NCI-H446 (cell line): ENCODE measurements at regions not wholly inside any gene's neighbourhood (a gene's known extent, or its start where the extent isn't known, plus 50 kb on each side); places are given as distances from the start of the nearest gene placed in this dataset.
"Not testable (repeated sequence)": the region's sequence is repeated elsewhere in the genome, so short reads cannot be mapped to it uniquely, and the experiment has no call there.

Experiments used
- DNase-seq, 2 experiments: peaks; one replicate each; lab custom pipeline; 2025; lab: John Stamatoyannopoulos, UW

DNA sequence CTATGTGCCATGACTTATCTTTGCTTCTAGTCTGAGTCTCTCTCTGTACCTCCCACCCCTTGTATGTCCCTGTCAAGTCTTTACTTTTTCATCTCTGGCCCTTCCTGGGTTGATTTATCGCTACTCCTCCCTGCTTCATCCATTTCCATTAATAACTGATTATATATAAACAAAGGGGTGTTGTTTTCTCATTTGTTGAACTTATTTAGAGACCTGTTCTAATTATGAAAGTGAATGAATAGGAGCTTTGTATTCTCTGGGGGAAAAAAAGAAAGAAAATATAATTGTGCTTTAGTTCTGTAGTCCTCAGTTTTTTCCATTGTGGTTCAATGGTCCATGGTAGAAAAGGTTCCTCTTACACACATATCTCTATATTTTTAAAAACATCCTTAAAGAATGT, 328.9 kb upstream of the PPP2R3A start:
- no peak for DNase-seq

DNA sequence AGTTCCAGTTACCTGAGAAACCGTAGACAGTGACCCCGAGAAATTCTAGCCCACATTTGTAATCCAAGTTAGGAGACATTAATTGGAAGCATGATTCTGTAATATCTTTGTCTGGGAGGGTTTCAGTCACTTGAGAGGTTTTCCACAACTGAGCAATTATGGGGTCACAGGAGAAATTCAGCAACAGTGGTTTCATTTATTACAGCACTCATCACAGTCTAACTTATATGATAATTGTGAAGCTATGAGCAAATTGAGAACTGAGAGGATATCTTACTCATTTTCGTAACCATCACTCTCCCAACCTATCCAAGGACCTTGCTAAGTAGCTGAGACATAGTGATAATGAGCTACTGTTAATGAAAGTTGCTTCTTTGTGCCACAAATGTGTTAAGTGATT, 328.5 kb upstream of the PPP2R3A start:
- no peak for DNase-seq

DNA sequence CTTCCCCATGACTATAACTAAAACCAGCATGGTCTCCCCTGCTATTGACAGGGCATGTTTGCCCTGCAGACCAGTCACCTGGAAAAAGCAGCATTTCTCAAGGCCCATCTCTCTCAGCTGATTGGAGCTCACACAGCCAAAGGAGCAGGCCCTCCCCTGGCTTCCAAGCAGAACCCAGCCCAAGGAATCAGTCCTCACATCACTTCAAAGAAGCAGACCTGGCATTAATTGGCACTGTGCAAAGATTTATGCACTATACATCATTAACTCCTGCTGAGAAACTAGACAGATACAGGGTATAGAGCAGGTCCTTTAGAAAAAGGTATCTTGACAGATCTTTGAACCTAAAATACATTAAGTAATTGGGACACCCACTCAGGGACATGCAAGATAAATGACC, 323.8 kb upstream of the PPP2R3A start:
- DNase-seq = no peak

DNA sequence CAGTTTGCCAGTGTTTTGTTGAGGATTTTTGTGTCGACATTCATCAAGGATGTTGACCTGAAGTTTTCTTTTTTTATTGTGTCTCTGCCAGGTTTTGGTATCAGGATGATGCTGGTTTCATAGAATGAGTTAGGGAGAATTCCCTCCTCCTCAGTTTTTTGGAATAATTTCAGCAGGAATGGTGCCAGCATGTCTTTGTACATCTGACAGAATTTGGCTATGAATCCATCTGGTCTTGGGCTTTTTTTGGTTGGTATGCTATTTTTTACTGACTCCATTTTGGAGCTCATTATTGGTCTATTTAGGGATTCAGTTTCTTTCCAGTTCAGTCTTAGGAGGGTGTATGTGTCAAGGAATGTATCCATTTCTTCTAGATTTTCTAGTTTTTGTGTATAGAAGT, 320.0 kb upstream of the PPP2R3A start:
- DNase-seq = no peak

DNA sequence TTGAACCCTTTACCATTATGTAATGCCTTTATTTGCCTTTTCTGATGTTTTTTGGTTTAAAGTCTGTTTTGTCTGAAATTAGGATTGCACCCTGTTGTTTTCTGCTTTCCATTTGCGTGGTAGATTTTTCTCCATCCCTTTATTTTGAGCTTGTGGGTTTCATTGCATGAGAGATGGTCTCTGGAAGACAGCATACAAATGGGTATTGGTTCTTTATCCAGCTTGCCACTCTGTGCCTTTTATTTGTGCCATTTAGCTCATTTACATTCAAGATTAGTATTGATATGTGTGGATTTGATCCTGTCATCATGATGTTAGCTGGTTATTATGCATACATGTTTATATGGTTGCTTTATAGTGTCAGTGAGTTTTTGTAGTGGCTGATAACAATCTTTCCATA, 318.7 kb upstream of the PPP2R3A start:
- no peak for DNase-seq

DNA sequence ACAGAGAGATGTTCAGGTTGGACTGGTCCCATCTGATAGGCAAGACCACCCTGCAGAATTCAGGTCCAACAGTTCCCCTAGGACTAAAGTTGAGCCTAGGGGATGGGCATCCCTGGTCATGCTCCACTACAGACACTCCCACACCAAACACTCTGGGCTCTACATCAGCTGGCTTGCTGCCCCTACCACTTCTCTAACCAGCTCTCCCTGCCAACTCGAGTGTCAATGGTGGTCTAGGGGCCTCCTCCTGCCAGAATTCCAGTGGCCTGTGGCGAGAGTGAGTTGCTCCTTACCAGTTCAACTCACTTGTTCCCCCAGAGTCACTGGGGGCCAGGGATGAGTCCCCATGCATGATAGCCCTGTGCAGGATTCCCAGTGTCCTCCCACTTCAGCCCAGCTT, 316.2 kb upstream of the PPP2R3A start:
- no peak for DNase-seq

DNA sequence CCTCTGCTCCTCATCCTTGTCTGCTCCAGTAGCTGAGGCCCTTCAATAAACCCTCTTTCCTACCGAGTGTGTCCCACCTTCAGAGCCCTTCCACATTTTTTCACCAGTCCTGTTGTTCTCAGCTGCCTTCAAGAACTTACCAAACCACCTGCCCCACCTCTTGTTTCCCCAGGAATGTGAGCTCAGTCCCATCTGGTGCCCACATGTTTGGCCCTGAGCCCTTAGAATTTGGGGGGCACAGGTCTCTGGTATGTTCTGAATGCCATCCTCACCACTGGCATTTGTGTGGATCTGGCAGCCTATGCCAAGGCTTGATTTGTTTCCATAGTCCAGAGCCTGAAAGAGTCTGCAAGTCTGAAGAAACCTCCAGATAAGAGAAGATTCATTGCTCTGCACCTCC, 315.2 kb upstream of the PPP2R3A start:
- no peak for DNase-seq

DNA sequence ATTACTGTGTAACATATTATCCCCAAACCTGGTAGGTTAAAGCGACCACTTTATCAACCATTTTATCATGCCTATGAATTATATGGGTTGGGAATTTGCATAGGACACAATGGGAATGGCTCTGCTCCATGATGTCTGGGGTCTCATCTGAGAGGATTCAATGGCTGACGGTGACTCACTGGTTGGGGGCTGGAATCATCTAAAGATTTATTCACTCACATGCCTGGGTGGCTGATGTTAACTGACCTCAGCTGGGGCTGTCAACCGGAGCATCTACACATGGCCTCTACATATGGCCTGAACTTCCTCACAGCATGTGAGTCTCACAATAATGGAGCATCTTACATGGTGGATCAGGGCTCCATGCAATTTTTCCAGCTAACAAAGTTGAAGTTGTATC, 313.1 kb upstream of the PPP2R3A start:
- no peak for DNase-seq

DNA sequence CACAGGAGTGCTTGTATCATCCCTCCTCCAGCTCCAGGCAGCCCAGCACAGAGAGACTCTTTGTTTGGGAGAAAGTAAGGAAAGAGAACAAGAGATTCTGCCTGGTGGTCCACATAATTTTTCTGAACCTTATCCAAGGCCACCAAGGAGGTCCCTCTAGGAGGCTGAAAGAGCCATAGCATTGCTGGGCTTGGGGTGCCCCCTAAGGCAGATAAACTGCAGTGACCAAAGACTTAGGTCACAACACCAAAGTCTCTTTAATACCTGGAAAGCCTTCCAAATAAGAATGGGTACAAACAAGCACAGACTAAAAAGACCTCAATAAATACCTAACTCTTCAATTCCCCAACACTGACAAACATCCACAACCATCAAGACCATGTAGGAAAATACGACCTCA, 310.2 kb upstream of the PPP2R3A start:
- DNase-seq = no peak

DNA sequence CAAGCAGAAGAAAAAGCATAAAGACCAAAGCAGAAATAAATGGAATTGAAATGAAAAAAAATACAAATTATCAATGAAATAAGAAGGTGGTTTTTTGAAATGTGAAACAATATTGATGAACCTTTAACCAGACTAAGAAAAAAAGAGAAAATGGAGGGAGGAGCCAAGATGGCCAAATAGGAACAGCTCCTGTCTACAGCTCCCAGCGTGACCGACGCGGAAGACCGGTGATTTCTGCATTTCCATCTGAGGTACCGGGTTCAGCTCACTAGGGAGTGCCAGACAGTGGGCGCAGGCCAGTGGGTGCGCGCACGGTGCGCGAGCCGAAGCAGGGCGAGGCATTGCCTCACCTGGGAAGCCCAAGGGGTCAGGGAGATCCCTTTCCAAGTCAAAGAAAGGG, 307.1 kb upstream of the PPP2R3A start:
- DNase-seq = not testable (repeated sequence)

DNA sequence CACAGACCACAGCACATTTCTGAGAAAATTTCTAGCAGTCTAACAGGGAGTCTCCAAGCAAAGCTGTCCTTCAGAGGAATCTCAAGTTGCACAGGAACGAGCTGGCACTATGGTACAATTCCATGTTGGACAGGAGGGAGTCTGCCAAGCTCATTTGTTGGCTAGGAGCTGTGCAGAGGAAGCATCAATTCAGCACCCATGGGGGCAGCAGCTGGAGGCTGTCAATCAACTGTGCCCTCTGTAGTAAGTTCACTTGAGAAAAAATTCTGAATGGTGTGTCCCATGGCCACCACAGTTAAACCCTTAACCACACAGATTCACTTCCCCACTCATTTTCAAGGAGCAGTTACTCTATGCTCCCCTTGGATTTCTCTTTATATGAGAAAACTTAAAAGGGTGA, 298.5 kb upstream of the PPP2R3A start:
- DNase-seq = no peak

DNA sequence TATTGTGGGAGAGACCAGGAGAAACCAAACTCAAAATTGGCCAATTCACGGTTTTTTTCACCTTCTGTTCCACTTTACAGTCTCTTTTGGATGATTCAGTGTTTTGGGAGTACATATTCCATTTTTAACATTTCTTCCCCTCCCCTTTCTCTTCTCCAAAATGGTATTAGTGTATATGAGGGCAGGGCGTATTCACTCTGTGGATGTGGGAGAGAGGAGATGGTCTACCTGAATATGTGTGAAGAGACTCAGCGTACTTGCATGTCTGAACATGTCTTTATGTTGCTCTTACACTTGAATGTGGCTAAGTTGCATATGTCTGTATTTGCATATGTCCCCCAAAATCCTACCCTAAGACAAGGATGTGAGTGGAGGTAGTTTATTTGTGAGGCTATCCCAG, 291.0 kb upstream of the PPP2R3A start:
- no peak for DNase-seq

DNA sequence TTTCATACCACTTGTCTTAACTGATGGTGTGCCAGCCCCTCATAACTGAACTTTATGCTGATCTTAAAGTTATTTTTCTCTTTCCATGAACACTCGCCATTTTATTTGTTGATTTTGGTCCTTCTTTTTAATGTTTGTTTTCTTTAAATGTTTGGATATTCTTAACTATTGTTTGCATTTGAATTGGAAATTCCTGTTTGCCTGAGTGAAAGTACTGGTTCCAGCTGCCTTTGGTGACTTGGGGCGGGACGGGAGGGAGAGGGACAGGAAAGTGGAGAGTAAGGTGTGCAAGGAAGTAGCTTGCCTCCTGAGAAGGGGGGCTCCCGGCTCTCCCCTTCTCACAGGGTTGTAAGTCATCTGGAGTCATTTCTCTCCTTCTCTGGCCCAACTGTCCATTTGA, 287.1 kb upstream of the PPP2R3A start:
- no peak for DNase-seq

DNA sequence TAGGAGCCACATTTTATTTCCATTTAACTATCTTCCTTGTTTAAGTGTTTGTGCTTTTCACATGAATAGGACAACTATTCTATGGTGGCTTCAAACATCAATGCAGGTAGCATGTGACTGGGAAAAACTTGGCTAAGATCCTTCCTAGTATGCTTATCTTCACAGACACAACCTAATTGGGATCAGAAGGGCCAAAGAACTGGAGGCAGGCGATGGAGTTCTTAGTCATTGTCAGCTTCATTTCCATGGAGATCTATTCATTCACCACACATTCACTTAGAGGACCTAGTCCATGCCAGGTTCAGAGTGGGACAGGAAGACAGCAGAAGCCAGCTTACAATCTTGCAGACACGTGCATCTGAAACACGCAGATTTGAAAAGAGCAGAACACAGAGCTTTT, 277.5 kb upstream of the PPP2R3A start:
- no peak for DNase-seq

DNA sequence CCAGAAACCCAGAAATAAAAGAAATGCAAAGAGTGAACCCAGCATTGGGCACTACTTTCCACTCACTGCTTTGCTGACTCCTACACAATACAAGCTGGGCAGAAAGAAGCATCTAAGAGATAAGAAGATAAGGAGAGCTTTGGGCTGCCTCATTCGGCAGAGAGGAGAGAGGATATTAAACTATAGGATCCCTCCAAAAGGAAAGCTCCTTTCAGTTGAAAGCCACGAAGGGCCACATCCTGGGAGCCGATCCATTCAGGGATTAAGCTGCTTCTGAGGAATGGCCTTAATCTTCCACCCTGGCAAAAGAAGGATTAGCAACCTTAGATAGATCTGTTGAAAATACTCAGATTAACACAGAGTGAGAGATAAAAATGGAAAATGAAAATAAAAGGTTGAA, 274.9 kb upstream of the PPP2R3A start:
- no peak for DNase-seq

DNA sequence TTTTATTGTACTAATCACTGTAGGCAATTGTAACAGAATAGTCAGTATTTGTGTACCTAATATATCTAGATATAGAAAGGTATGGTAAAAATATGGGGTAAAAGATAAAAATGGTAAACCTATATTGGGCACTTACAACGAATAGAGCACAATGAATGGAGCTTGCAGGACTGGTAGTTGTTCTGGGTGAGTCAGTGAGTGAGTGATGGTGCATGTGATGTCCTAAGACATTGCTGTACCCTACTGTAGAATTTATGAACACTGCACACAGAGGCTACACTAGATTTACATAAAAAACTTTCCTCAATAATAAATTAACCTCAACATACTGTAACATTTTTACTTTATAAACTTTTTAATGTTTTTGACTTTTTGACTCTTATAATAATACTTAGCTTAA, 274.3 kb upstream of the PPP2R3A start:
- DNase-seq = no peak

DNA sequence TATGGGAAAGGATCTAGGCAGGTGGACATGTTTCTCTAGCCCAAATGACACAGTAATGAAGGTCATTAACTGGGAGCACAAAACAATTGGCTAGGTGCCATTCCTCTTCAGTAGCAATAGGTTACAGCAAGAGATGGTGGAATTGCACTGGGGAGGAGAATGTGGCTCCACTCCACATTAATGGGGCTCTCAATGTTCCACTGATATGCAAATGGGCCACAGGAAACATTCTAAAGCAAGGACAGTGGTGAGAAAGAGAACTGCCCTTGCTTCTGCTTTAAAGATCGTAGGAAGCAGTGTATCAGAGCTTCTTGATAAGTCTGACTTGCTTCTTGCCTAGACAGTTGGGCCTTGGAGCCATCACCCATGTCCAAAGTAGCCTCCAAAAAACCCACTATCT, 271.4 kb upstream of the PPP2R3A start:
- DNase-seq = no peak

DNA sequence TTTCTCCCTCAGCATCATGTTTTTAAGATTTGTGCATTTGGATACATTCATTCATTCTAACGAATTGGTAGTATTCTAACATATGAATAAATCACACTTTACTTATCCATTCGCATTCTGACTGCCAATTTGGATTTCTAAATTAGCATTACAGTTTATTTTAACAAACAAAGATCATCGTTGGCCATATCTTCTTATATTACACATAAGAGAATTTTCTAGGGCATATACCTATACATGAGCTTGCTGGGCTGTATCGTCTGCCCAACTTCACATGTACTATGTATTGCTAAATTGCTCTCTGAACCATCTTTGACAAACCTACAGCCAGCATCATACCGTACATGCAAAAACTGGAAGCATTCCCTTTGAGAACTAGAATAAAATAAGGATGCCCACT, 265.8 kb upstream of the PPP2R3A start:
- no peak for DNase-seq

DNA sequence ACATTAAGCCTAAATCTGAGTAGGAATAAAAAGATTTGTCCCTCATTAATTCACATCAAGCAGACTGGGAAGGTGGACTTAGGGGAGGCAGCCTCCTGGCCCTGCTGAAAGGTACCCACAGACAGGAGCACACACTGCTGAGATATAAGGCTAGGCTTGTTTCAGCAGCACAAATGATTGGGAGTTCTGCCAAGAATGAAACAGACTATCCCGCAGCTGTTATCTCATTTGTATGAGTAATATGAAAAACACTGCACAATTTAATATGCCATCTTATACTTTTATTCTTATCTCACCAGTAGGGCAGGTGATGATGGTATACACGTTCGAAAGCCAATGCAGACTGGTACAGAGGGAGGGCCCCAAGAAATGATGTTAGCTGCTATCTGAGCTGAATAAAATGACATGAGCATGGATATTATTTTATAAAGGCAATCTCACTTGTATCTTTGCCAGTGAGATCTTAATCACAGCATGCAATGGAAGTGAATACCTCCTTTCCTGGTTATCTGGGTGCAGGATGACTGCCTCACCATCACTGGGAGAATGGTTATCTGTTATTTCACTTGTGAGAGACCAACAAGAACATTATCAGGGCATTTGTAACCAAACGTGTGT, 258.7 kb upstream of the PPP2R3A start:
- DNase-seq = no peak

DNA sequence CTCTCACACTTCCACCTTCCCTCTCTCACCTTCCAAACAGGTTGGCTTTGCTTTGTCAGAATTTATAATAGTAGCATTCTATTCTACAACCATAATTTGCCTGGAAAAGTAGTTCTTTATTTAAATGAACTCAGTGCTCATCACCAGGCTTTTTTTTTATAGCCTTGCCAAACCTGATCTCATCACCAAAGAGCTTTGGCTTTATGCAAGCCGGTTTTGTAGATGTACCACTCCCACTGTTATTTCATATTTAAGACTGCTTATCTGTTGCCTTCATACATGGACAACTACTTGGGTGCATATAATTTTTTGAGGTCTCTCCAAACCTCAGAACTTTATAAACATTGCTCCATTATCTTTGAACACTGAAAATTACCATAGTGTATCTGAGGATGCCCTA, 246.1 kb upstream of the PPP2R3A start:
- no peak for DNase-seq

DNA sequence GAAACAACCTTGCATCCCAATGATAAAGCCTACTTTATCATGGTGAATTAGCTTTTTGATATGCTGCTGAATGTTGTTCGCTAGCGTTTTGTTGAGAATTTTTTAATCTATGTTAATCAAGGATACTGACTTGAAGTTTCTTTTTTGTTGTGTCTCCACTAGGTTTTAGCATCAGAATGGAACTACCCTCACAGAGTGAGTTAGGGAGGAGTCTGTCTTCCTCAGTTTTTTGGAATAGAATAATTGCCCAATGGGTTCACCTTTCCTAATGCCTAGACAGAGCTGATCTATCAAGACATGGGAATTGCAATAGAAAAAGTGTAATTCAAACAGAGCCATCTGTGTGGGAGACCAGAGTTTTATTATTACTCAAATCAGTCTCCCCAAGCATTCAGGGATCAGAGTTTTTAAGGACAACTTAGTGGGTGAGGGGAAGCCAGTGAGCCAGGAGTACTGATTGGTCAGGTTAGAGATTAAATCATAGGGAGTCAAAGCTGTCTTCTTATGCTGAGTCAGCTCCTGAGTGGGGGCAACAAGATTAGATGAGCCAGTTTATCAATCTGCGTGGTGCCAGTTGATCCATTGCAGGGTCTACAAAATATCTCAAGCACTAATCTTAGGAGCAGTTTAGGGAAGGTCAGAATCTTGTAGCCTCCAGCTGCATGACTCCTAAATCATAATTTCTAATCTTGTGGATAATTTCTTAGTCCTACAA, 237.4 kb upstream of the PPP2R3A start:
- no peak for DNase-seq

DNA sequence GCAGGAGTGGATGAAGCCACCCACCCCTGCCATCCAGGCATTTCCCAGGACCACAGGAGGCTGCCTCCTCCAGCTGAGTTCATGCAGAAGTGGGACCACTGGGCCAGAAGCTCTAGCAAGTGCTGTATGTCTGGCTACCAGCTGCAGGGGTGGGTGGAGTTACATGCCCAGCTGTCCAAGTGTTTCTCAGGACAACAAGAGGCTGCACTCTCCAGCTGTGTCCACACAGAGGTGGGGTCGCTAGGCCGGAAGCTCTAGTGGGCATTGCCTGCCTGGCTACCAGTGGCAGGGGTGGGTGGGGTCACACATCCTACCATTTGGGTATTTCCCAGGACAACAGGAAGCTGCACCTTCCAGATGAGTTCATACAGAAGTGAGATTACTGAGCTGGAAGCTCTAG, 234.0 kb upstream of the PPP2R3A start:
- DNase-seq = no peak

DNA sequence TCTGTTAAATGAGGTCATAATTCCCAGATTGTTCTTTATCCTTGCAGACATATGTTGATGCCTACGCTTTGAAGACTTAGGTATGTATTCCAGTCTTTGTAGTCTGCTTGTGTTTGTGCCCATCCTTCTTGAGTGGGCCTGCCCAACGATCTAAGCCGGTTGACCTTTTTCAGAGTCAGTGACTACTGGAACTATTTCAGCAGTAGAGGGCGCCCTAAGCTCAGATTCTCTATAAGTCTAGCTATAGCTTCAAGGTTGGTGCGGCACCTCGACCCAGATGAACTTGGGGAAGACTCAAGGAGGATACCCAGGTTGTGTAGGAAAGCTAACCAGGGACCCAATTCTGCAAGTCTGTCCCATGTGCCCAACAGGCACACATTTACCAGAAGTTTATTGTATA, 228.8 kb upstream of the PPP2R3A start:
- DNase-seq = peak in 1 of 2 experiments; percentile 57

DNA sequence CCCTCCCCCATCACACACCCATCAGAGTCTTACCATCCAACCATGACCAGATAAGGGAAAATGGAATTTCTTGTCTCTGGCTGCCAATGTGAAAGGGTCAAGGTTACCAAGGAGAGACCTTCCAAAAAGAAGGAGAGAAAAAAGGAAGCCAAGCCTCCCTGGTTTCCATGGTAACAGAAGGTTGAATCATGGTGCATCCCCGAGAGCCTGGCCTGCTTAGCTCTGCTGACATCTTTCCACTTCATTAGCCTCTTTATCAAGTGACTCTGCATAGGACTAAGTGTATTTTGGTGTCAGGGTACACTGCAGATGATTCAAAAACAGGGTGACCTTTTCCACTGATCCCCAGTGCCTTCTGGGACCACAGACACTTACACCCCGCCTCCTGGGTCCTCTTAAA, 225.7 kb upstream of the PPP2R3A start:
- DNase-seq = no peak
